Right ventricle myocardium superior (tissue), 1 donor: ENCODE measurements at regions not wholly inside any gene's neighbourhood (a gene's known extent, or its start where the extent isn't known, plus 50 kb on each side); places are given as distances from the start of the nearest gene placed in this dataset.
"Not testable (repeated sequence)": the region's sequence is repeated elsewhere in the genome, so short reads cannot be mapped to it uniquely, and the experiment has no call there.

Experiments used
- ATAC-seq: fragments of 200-7000 bp; cut with Tn5 transposase; one replicate; pipeline ENCODE4 v1.9.1; 2020; ENCODE audit warnings: mild to moderate bottlenecking; ENCODE audit not compliant: poor library complexity
- DNase-seq: peaks from one replicate; pipeline ENCODE4 v3.0.0-alpha.2; 2020
- intact Hi-C: fragments of 100-400 bp; cut with DNase I; formaldehyde crosslinking; loops from one replicate; pipeline ENCODE4 v1.11.2; 2022
- donor health status: DM: no; HTN: yes; CAD: no; lungs with severe emphysema.

DNA sequence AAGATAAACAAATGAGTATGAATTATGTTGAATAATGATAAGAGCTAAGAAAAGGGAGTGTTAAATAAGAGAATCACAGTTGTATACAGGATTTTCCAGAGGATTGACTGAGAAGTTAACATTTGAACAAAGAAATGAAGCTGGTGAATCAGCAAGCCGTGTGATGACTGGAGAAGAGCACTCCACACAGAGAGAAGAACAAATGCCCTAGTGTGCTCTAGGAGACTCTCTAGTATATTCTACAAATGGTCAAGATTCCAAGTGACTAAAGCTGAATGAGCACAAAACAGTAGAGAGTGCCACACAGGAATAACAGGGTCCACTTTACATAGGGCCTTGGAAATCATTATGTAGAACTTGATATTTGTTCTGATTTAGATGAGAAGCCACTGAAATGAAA, 587.1 kb upstream of the ATXN7L3B start:
- intact Hi-C loops: no loop called here
- DNase-seq (no peak), ATAC-seq (no peak)

DNA sequence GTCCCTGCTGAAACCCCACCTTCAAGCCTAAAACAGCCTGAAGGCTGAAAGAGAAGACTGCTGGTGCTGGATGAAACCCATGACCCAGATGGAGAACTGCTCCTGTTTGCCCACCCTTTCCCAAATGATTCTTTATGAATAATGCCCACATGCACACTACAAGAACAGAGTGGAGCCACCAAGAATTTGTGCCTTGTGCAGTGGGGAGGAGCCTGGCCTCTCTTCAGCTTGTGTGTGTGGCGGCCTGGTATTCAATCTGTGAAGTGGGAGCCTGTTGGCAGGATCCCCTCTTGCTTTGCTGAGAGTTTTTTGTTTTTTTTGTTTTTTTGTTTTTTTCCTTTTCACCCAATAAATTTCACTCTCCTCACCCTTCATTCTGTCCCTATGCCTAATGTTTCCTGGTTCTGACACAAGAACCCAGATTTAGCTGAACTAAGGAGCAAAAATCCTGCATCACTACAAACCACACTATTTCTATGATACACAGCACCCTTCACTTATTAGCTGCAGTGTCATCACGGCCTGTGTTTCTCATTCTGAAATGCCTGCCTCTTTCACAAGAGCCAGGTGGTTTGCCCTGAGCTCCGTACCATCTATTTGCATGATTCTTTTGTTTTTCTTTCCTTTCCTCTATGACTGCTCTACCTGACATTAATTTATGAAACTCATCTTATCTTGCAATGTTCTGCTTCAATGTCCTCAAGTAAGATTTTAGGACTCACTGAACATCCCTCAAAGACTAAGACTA, 585.5 kb upstream of the ATXN7L3B start:
- intact Hi-C loops: no loop called here
- DNase-seq: no peak
- no peak for ATAC-seq

DNA sequence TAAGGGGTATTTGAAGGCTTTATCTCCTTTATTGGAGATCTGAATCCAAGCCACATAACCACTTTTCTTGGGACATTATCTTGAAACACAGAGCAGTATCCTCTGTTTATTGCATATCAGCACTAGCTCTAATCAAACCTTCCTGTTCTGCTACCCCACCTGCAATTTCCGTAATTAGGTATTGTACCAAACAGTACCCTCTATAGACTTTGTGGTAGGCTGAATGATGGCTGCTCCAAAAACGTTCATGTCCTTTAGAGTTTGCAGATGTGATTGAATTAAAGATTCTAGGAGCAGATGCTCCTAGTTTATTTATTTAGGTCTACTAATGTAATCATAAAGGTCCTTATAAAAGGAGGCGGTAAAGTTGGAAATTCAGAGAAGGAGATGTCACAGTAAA, 573.0 kb upstream of the ATXN7L3B start:
- intact Hi-C loops: no loop called here
- no peak for ATAC-seq
- no peak for DNase-seq

DNA sequence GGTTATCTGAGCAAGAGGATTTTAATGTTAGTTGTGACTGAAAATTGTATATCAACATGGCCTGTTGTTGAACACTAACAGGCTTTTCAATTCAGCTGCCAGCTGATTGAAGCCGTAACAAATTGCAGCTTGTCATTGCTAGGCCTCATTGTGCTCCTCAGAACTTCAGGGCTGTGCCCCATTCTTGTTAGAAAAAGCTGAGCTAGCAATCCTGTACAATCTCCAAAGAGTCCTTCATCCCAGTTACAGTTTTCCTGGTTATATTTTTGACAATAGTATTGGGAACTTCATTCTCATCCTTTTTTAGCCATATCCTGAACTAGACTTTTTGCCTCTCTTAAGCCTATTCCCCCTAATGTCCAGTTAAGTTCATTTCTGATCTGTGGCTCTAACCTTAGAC, 564.1 kb upstream of the ATXN7L3B start:
- ATAC-seq (no peak), DNase-seq (no peak)
- intact Hi-C loops: no loop called here

DNA sequence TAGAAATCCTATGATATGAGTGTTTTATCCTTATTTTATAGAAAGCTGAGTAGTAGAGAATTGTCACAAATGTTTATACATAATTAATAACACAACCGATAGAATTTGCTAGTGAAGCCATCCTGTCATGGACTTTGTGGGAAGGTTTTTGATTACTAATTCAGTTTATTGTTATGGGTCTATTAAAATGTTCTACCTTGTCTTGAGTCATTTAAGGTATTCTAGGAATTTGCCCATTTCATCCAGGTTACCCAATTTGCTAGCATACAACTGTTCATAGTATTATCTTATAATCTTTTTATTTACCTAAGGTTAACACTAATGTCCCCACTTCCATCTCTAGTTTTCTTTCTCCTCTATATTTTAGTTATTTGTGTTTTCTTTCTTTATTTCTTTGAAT, 553.1 kb upstream of the ATXN7L3B start:
- ATAC-seq (no peak), DNase-seq (no peak)
- intact Hi-C loops: no loop called here

DNA sequence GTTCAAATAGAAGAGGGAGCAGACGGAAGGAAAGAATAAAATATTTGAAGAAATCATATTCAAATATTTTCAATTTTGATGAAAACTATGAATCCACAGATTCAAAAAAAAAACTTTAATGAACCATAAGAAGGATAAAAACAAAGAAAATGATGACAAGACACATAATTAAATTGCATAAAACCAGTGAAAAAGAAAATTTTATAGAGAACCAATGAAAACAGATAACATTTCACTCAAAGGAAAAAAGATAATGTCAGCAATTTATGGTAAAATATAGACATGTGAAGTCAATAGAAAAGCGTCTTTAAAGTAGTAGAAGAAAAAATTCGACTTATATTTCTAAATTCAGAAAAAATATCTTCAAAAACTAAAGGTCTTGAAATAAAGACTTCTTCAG, 546.5 kb upstream of the ATXN7L3B start:
- intact Hi-C loops: no loop called here
- ATAC-seq: no peak
- no peak for DNase-seq

DNA sequence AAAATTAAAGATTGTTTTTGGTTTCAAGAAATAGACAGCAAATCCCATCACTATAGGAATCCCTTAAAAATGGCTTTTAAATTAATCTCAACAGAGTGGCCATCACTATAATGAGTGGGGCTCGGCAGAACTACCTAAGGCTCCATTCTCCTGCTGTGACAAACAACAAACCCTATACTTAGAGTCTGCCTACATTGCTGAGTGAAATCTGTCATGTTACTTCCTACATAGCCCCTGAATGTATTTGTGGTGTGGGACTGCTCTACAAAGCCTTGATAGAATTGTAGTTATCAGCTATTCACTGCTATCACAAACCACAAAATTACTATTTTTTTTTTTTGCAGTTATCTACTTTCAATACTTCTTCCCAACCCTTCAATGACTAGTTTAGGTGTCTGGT, 538.7 kb upstream of the ATXN7L3B start:
- no peak for ATAC-seq
- intact Hi-C loops: no loop called here
- no peak for DNase-seq

DNA sequence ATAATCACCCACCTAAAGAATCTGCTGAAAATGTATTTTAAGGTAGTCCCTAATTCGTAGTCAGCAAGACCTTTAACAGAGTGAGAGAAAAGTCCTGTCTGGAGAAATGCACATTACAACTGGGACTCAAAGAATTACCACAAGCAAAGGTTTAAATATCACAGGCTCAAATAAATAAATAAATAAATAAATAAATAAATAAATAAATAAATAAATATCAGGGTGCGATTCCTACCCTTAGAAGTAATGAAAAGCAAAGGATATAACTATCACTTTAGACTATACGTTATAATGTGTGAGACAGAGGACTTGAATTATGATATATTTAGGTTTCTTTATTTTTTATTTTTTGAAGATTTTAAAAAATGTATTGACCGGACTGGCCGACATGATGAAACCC, 522.5 kb upstream of the ATXN7L3B start:
- DNase-seq (no peak), ATAC-seq (no peak)
- intact Hi-C loops: no loop called here

DNA sequence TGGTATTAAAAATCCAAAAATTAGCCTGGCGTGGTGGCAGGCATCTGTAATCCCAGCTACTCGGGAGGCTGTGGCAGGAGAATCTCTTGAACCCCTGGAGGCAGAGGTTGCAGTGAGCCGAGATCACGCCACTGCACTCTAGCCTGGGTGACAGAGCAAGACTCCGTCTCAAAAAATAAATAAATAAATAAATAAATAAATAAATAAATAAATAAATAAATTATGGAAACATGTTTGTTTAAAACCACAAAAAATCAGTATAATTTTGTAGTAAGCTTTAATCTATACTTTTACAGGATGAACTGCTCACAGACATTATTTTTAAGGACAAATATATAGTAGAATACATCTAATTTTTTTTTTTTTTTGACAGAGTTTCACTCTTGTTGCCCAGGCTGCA, 521.3 kb upstream of the ATXN7L3B start:
- intact Hi-C loops, DNase-seq, ATAC-seq: not testable (repeated sequence)

DNA sequence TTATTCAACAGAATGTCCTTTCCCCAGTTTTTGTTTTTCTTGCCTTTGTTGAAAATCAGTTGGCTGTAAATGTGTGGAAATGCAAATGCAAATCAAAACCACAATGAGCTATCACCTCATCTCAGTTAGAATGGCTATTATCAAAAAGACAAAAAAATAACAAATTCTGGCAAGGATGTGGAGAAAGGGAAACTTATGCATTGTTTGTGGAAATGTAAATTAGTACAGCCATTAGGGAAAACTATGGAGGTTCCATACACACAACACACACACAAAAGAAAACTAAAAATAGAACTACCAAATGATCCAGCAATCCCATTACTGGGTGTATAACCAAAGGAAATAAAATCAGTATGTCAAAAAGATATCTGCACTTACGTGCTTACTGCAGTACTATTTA, 518.8 kb upstream of the ATXN7L3B start:
- intact Hi-C loops: no loop called here
- no peak for DNase-seq
- no peak for ATAC-seq

DNA sequence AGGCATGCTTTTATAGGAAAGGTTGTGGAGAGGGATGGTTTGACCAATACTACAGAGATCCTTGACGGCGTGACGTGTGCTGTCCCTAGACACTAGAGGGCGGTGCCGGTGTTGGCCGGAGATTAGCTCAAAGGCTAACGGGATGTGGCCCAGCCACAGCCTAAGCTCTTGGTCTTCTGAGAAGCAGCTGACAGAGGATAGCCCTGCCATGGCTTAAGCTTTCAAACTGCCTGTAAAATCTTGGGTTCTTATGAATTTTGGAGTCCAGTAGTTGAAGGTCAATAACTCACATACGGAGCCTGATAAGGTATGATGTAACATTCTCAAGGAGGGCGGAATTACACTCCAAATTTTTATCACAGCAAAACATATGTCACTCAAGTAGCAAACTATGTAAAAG, 515.7 kb upstream of the ATXN7L3B start:
- ATAC-seq: peak; percentile 65
- intact Hi-C loops: no loop called here
- peak; percentile 65 for DNase-seq

DNA sequence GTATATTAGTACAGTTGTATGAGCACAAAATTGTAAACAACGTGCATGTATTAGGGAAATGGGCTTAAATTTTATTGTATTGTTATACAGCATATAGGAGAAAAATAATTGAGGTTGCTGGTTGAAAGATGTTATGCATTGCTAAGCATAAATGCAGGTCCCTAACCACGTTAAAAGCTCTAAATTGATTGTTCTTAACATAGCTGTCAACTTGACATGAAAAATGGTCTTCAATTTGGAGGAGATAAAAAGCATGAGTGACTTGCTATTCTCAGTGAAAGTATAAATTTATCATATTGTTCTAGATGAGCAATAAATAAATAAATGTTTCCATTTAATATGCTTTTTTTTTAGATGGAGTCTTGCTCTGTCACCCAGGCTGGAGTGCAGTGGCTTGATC, 506.6 kb upstream of the ATXN7L3B start:
- intact Hi-C loops: no loop called here
- ATAC-seq: no peak
- no peak for DNase-seq

DNA sequence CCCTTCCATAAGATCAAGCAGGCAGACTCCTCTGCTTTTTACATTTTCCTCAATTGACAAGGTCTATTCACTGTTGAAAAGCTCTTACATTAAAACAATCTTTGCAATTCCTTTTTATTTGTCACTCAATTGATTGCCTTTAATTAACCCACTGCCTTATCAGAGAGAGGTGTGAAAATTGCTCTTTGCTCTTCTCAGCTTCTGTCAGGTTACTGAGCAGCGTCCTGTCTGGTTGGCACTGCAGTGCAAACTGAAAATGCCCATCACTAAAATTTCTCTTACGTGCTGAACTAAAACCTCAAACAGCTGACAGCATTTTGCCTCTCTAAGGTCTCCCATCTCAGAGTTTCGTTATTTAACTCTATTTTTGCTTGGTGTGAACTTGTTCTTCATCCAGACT, 504.1 kb upstream of the ATXN7L3B start:
- no peak for ATAC-seq
- no peak for DNase-seq
- intact Hi-C loops: no loop called here

DNA sequence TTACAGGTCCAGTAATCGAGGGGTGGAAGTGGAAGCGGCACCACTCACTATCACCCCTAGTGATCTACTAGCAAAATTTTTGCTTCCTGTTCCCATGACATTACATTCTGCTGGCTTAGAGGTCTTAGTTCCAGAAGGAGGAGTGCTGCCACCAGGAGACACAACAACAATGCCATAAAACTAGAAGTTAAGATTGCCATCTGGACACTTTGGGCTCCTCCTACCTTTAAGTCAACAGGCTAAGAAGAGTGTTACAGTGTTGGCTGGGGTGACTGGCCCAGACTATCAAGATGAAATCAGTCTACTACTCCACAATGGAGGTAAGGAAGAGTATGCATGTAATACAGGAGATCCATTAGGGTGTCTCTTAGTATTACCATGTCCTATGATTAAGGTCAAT, 498.5 kb upstream of the ATXN7L3B start:
- DNase-seq, intact Hi-C loops, ATAC-seq: not testable (repeated sequence)

DNA sequence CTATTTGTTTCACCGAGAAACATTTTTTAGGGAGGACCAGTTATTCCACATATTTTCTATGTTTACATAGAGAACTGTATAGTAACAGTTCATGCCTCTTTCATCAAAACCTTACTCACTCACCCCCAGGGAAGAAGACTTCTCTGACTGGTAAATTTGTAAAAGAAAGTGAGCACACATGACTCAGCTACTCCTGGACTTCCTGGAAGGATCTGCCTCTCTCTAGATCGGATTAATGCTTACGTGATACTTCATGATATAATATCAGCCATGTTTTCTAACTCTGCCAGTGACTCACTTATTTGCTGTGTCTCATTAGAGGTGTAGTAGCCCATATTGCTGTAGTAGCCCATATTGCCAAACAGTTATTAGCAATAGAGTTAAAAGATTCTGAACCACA, 494.3 kb upstream of the ATXN7L3B start:
- ATAC-seq: no peak
- intact Hi-C loops: no loop called here

DNA sequence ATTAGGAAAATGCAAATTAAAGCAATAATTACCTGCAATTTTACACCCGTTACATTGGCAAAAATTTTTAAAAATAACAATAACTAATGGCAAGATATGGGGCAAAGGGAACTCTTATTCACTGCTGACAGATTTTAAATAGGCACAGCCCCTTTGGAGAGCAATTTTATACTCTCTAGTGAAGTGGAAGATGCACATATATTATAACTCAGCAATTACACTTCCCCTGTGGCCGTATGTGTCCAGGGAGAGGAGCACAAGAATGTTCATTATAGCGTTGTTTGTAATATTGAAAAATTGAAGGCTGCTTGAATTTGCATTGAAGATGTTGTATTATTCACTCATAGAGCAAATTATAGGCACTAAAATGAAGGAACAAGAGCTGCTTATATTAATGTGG, 488.3 kb upstream of the ATXN7L3B start:
- DNase-seq: no peak
- no peak for ATAC-seq

More for the DNA sequence above, 494.3 kb upstream of the ATXN7L3B start:
- no peak for DNase-seq

DNA sequence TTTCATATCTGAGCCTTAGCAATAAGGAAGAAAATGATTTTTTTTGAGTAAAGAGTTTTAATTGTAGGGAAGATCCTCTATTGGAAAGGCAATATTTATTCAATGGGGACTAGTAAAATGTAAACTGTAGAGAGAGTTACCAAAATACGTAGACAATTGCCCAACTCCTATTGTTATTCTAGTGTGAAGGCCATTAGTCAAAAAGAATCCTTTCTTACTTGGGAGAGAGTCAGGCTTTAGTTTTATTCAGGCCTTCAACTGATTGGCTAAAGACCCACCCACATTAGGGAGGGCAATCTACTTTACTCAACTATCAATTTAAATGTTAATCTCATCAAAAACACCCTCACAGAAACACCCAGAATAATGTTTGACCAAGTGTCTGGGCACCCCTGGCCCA, 485.8 kb upstream of the ATXN7L3B start:
- intact Hi-C loops: no loop called here
- no peak for DNase-seq
- no peak for ATAC-seq

More for the DNA sequence above, 488.3 kb upstream of the ATXN7L3B start:
- intact Hi-C loops: no loop called here

DNA sequence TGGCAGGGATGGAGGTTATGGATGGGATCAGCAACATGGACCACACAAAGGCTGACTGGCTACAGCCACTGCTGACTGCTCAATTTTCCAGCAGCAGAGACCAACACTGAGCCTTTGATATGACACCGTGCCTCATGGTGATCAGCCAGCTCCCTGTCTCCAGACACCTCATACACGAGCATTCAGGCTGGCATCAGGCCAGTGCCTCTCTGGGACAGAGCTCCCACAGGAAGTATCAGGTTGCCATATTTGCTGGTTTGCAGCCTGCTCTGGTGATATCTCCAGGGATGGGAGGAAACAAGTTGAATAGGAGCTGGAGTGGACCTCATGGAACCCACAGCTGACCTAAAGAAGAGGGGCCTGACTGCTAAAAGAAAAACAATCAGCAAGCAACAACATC, 471.2 kb upstream of the ATXN7L3B start:
- ATAC-seq (no peak), DNase-seq (no peak)
- intact Hi-C loops: no loop called here

DNA sequence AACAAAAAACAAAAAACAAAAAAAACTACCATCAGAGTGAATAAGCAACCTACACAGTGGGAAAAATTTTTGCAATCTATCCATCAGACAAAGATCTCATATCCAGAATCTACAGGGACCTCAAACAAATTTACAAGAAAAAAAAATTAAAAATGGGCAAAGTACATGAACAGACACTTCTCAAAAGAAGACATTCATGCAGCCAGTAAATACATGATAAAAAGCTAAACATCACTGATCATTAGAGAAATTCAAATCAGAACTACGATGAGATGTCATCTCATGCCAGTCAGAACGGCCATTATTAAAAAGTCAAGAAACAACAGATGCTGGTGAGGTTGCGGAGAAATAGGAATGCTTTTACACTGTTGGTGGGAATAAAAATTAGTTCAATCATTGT, 466.5 kb upstream of the ATXN7L3B start:
- no peak for ATAC-seq
- DNase-seq: no peak
- intact Hi-C loops: no loop called here

DNA sequence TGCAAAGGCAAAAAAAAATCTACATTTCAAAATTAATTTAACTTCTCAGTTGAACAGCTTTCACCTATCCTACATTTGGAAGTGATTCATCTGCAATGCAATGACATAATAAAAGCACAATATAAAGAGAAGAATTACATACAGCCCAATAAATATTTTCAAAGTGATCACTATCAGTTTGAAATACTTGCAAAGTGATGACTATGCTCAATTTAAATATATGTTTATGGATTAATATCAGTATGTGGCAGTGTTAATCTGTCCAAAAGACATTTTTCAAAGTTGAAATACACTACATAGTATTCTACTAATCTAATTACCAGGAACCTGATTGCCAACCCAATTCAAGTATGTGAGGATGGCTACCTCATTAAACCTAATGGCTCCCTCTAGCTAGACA, 460.7 kb upstream of the ATXN7L3B start:
- intact Hi-C loops: no loop called here
- DNase-seq (no peak), ATAC-seq (no peak)

DNA sequence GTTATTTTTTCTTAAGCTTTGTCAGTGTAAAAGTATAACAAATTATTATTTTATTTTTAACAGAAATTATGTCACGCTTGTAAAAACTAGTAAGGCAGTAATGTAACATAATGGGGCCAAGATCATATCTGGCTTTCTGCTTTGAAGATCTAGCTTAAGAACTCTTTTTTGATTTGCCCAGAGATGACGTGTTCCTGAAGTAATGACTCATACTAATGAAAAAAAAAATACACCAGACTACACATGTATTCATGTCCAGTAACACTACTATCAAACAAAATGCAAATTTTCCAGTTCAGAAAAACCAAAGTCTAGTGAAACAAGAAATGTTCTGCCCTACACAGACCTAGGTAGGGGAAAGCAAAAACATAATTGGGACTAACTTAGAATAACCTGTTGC, 432.2 kb upstream of the ATXN7L3B start:
- ATAC-seq (no peak), DNase-seq (no peak)
- intact Hi-C loops: no loop called here
